ENCODE measurements at regions not wholly inside any gene's neighbourhood (a gene's known extent, or its start where the extent isn't known, plus 50 kb on each side); places are given as distances from the start of the nearest gene placed in this dataset.

DNA sequence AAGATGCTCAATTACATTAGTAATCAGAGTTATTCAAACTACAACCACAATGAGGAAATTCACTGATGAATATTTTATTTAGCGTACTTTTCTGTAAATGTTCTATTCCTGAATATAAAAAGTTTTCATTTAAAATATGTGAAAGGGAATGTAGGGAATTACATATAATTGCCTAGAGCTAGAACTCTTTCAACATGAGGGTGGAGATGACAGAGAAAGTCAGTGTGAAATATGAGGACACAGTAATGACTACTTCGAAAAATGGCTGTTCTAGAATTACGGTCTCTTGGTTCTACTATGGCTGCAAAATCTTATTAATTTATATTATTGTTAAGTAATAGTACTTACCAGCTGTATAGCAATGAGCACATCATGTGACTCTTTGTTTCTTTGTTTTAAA is 1647.4 kb upstream of the PIK3C3 start (continued):
- TF ChIP-seq, protein P1, sequence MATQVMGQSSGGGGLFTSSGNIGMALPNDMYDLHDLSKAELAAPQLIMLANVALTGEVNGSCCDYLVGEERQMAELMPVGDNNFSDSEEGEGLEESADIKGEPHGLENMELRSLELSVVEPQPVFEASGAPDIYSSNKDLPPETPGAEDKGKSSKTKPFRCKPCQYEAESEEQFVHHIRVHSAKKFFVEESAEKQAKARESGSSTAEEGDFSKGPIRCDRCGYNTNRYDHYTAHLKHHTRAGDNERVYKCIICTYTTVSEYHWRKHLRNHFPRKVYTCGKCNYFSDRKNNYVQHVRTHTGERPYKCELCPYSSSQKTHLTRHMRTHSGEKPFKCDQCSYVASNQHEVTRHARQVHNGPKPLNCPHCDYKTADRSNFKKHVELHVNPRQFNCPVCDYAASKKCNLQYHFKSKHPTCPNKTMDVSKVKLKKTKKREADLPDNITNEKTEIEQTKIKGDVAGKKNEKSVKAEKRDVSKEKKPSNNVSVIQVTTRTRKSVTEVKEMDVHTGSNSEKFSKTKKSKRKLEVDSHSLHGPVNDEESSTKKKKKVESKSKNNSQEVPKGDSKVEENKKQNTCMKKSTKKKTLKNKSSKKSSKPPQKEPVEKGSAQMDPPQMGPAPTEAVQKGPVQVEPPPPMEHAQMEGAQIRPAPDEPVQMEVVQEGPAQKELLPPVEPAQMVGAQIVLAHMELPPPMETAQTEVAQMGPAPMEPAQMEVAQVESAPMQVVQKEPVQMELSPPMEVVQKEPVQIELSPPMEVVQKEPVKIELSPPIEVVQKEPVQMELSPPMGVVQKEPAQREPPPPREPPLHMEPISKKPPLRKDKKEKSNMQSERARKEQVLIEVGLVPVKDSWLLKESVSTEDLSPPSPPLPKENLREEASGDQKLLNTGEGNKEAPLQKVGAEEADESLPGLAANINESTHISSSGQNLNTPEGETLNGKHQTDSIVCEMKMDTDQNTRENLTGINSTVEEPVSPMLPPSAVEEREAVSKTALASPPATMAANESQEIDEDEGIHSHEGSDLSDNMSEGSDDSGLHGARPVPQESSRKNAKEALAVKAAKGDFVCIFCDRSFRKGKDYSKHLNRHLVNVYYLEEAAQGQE (IDR thresholded peaks at IDR 0.05; ENCODE audit: unreplicated experiment) = no peak
- TF ChIP-seq, protein P2, sequence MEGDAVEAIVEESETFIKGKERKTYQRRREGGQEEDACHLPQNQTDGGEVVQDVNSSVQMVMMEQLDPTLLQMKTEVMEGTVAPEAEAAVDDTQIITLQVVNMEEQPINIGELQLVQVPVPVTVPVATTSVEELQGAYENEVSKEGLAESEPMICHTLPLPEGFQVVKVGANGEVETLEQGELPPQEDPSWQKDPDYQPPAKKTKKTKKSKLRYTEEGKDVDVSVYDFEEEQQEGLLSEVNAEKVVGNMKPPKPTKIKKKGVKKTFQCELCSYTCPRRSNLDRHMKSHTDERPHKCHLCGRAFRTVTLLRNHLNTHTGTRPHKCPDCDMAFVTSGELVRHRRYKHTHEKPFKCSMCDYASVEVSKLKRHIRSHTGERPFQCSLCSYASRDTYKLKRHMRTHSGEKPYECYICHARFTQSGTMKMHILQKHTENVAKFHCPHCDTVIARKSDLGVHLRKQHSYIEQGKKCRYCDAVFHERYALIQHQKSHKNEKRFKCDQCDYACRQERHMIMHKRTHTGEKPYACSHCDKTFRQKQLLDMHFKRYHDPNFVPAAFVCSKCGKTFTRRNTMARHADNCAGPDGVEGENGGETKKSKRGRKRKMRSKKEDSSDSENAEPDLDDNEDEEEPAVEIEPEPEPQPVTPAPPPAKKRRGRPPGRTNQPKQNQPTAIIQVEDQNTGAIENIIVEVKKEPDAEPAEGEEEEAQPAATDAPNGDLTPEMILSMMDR (conservative IDR thresholded peaks at IDR 0.05; ENCODE audit: low read depth in 2 of 2) = no peak
- TF ChIP-seq STAT1 (IDR thresholded peaks at IDR 0.05; ENCODE audit: unreplicated experiment) = no peak
- no peak for TF ChIP-seq ZNF331 (CRISPR knock-in tag; IDR thresholded peaks at IDR 0.05; ENCODE audit: low read depth)
- no peak for TF ChIP-seq JUNB (IDR thresholded peaks at IDR 0.05; ENCODE audit: unreplicated experiment)

DNA sequence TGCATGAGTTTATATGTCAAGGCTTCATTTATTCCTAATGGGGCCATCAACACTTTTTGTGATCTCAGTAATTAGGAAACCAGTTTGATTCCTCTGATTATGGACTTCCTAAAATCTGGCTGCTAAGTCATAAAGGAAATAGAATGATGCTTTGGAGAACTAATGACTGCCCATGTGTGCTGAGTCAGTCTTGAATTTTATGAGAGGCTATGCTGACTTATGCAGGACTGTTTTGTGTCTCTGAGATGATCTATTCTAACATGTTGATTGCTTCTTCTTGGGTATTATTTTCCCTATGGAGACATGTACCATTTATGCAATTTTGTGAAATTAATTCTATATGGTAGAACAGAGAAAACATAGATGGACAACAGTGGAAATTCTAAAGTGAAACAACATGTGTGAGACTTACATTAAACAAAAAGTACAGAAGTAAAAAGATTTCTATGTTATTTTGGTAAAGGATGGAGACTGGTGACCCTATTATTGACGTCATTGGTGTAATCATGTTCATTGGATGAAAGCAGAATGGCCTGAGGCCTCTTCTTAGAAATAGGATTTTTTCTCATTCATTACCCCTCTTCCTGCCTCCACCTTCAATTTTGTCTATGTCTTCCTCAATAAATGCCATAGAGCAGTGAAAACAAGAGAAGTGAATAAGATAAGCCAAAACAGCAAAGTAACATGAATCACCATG is 1658.2 kb upstream of the PIK3C3 start:
- no peak overlapping the region for H3K4me3 ChIP-seq
- no peaks in the 10 kb centered on the region for H3K27me3 ChIP-seq (ENCODE audit: insufficient read depth)
- DNase-seq (ENCODE audit: low spot score) (no peak), ATAC-seq (no peak)
- H3F3A ChIP-seq (replicated peaks; ENCODE audit: low read depth) = no peaks in the 10 kb centered on the region
- no peak overlapping the region for H2AFZ ChIP-seq
- peaks cover 2% of the 10 kb centered on the region for H3K27me3 Mint-ChIP-seq (ENCODE audit: insufficient read depth, low read depth, poor library complexity)
- H3K27ac ChIP-seq (ENCODE audit: low read depth) = no peak overlapping the region
- peaks cover 14% of the 10 kb centered on the region for H3K4me1 ChIP-seq (ENCODE audit: insufficient read depth)
- H3K36me3 Mint-ChIP-seq (ENCODE audit: low read depth) = no peaks in the 10 kb centered on the region
- H3K27ac Mint-ChIP-seq = no peak overlapping the region
- H3K9me2 ChIP-seq (ENCODE audit: insufficient read depth) = no peaks in the 10 kb centered on the region
- H3K4me3 Mint-ChIP-seq = no peak overlapping the region
- peaks cover 11% of the 10 kb centered on the region for H3K4me1 Mint-ChIP-seq
- H3K4me2 ChIP-seq = no peak overlapping the region
- no peaks in the 10 kb centered on the region for H4K20me1 ChIP-seq (replicated peaks; ENCODE audit: insufficient read depth)
- no peaks in the 10 kb centered on the region for H3K9me3 Mint-ChIP-seq
- no peaks in the 10 kb centered on the region for H3K36me3 ChIP-seq (ENCODE audit: insufficient read depth)
- H3K79me2 ChIP-seq (replicated peaks; ENCODE audit: insufficient read depth) = no peaks in the 10 kb centered on the region
- no peak for TF ChIP-seq CREB1 (CRISPR knock-in tag; IDR thresholded peaks at IDR 0.05; ENCODE audit: low read depth)
- TF ChIP-seq EZH2 (IDR thresholded peaks at IDR 0.05; ENCODE audit: low read depth, unreplicated experiment) = no peak
- no peak for TF ChIP-seq POLR2AphosphoS5 (IDR thresholded peaks at IDR 0.05; ENCODE audit: low read depth)
- TF ChIP-seq, protein P2 (conservative IDR thresholded peaks at IDR 0.05; ENCODE audit: low read depth in 2 of 2) = no peak
- TF ChIP-seq, protein P1 (IDR thresholded peaks at IDR 0.05; ENCODE audit: unreplicated experiment) = no peak

All from GM23338 (cell line).